ENCODE measurements at regions not wholly inside any gene's neighbourhood (a gene's known extent, or its start where the extent isn't known, plus 50 kb on each side); places are given as distances from the start of the nearest gene placed in this dataset.

- TF ChIP-seq CTCF (IDR thresholded peaks at IDR 0.05; ENCODE audit: low read depth, low read length) (no peak), EZH2phosphoT487 (IDR thresholded peaks at IDR 0.05; ENCODE audit: low read depth) (no peak)
Observed at GRCh38 chr11:116642902-116643301, 129.9 kb downstream of the BUD13 start.

Data from OCI-LY3 (cell line).